GM18520 (cell line): ENCODE measurements at regions not wholly inside any gene's neighbourhood (a gene's known extent, or its start where the extent isn't known, plus 50 kb on each side); places are given as distances from the start of the nearest gene placed in this dataset.
"Not testable (repeated sequence)": the region's sequence is repeated elsewhere in the genome, so short reads cannot be mapped to it uniquely, and the experiment has no call there.

Source experiments
- ATAC-seq: cut with Tn5 transposase; IDR thresholded peaks from one replicate; pipeline ENCODE4 v1.9.1; 2021; ENCODE audit not compliant: unreplicated experiment

- ATAC-seq, result no peak
Measured at GRCh38 chr4:188911707-188912106, 772.5 kb downstream of the TRIML1 start.

GRCh38 chr4:188915175-188915574 is 775.9 kb downstream of the TRIML1 start:
- no peak for ATAC-seq

- ATAC-seq, result no peak
Measured at GRCh38 chr4:188918787-188919186, 779.5 kb downstream of the TRIML1 start.

- ATAC-seq, result no peak
Measured at GRCh38 chr4:188930822-188931221, 791.6 kb downstream of the TRIML1 start.

GRCh38 chr4:188934320-188934962 is 795.2 kb downstream of the TRIML1 start:
- ATAC-seq, result no peak

- no peak for ATAC-seq
Measured at GRCh38 chr4:188941524-188942119, 802.4 kb downstream of the TRIML1 start.

GRCh38 chr4:188942606-188943005 is 803.4 kb downstream of the TRIML1 start:
- ATAC-seq, result no peak

GRCh38 chr4:188949596-188949995 is 810.4 kb downstream of the TRIML1 start:
- ATAC-seq, result no peak

- no peak for ATAC-seq
Measured at GRCh38 chr4:188955066-188955465, 815.8 kb downstream of the TRIML1 start.

GRCh38 chr4:188956566-188956965 is 817.3 kb downstream of the TRIML1 start:
- no peak for ATAC-seq

- no peak for ATAC-seq
Measured at GRCh38 chr4:188958346-188958745, 819.1 kb downstream of the TRIML1 start.

- no peak for ATAC-seq
Measured at GRCh38 chr4:188959424-188959823, 820.2 kb downstream of the TRIML1 start.

- ATAC-seq, result no peak
Measured at GRCh38 chr4:188960411-188961093, 821.3 kb downstream of the TRIML1 start.

GRCh38 chr4:188971125-188971524 is 831.9 kb downstream of the TRIML1 start:
- ATAC-seq, result no peak

GRCh38 chr4:188975271-188975670 is 836.0 kb downstream of the TRIML1 start:
- no peak for ATAC-seq

GRCh38 chr4:188976644-188977115 is 837.4 kb downstream of the TRIML1 start:
- ATAC-seq, result no peak

- not testable (repeated sequence) for ATAC-seq
Measured at GRCh38 chr4:188977232-188977631, 838.0 kb downstream of the TRIML1 start.

- no peak for ATAC-seq
Measured at GRCh38 chr4:188984518-188984917, 845.3 kb downstream of the TRIML1 start.

GRCh38 chr4:188986271-188986689 is 847.0 kb downstream of the TRIML1 start:
- no peak for ATAC-seq

- no peak for ATAC-seq
Measured at GRCh38 chr4:188987011-188987410, 847.8 kb downstream of the TRIML1 start.

- no peak for ATAC-seq
Measured at GRCh38 chr4:188988131-188988530, 848.9 kb downstream of the TRIML1 start.

- ATAC-seq, result no peak
Measured at GRCh38 chr4:188989371-188989770, 850.1 kb downstream of the TRIML1 start.
